Upper lobe of right lung (tissue), 1 donor: ENCODE measurements at regions not wholly inside any gene's neighbourhood (a gene's known extent, or its start where the extent isn't known, plus 50 kb on each side); places are given as distances from the start of the nearest gene placed in this dataset.

Experiments used
- ATAC-seq: fragments of 200-7000 bp; cut with Tn5 transposase; one replicate; pipeline ENCODE4 v1.9.1; 2020; ENCODE audit warnings: mild to moderate bottlenecking, moderate library complexity
- DNase-seq: peaks from one replicate; pipeline ENCODE4 v3.0.0-alpha.2; 2020
- H3K27ac ChIP-seq: fragments of 200-600 bp; one replicate; pipeline ENCODE4 v1.8.0; 2022
- H3K27me3 ChIP-seq: fragments of 200-600 bp; one replicate; pipeline ENCODE4 v1.8.0; 2022; ENCODE audit warnings: mild to moderate bottlenecking
- H3K36me3 ChIP-seq: fragments of 200-600 bp; one replicate; pipeline ENCODE4 v1.8.0; 2022
- H3K4me1 ChIP-seq: fragments of 200-600 bp; one replicate; pipeline ENCODE4 v1.8.0; 2022
- H3K4me3 ChIP-seq: fragments of 200-600 bp; one replicate; pipeline ENCODE4 v1.8.0; 2022; ENCODE audit warnings: mild to moderate bottlenecking
- H3K9me3 ChIP-seq: fragments of 200-600 bp; one replicate; pipeline ENCODE4 v1.8.0; 2022
- CTCF ChIP-seq: fragments of 200-600 bp; IDR thresholded peaks from one replicate; pipeline ENCODE4 v1.8.0; 2022; ENCODE audit warnings: antibody characterized with exemption
- intact Hi-C: fragments of 100-400 bp; cut with DNase I; formaldehyde crosslinking; loops from one replicate; pipeline ENCODE4 v1.11.0; 2022
- donor health status: DM: no; HTN: yes; CAD: no; lungs with severe emphysema.

DNA sequence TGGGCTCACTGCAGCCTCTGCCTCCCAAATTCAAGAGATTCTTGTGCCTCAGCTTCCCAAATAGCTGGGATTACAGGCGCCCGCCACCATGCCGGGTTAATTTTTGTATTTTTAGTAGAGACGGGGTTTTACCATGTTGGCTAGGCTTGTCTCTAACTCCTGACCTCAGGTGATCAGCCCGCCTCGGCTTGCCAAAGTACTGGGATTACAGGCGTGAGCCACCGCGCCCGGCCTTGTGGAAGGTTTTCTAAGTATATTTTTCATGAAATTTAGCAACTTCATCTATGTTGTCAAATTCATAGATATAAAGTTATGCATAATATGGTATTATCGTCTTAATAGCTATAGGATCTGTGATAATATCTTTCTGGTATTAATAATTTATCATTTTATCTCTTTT is 275.6 kb upstream of the GRM7 start:
- H3K4me1 ChIP-seq = no peaks in the 10 kb centered on the region
- no peak overlapping the region for H3K27ac ChIP-seq
- no peak for TF ChIP-seq CTCF
- no peaks in the 10 kb centered on the region for H3K27me3 ChIP-seq
- DNase-seq (no peak), ATAC-seq (no peak)
- intact Hi-C loops = no loop called here
- no peak overlapping the region for H3K4me3 ChIP-seq
- H3K36me3 ChIP-seq = no peaks in the 10 kb centered on the region
- no peaks in the 10 kb centered on the region for H3K9me3 ChIP-seq

- no peaks in the 10 kb centered on the region for H3K36me3 ChIP-seq
- H3K4me1 ChIP-seq = no peaks in the 10 kb centered on the region
- no peak for TF ChIP-seq CTCF
- no peaks in the 10 kb centered on the region for H3K9me3 ChIP-seq
- H3K4me3 ChIP-seq = no peak overlapping the region
- no peak for ATAC-seq
- intact Hi-C loops = no loop called here
- no peak for DNase-seq
- H3K27ac ChIP-seq = no peak overlapping the region
- H3K27me3 ChIP-seq = no peaks in the 10 kb centered on the region
Measured at GRCh38 chr3:6600237-6600636, 260.7 kb upstream of the GRM7 start.

- intact Hi-C loops = no loop called here
- no peak for DNase-seq
- Histone ChIP-seq H3K9me3 (no peaks in the 10 kb centered on the region), H3K27ac (no peak overlapping the region), H3K27me3 (no peaks in the 10 kb centered on the region), H3K4me1 (no peaks in the 10 kb centered on the region), H3K36me3 (no peaks in the 10 kb centered on the region), H3K4me3 (no peak overlapping the region)
- no peak for ATAC-seq
- no peak for TF ChIP-seq CTCF
Measured at GRCh38 chr3:6601374-6601773, 259.5 kb upstream of the GRM7 start.

GRCh38 chr3:6602329-6602728 is 258.6 kb upstream of the GRM7 start:
- no peak overlapping the region for H3K4me3 ChIP-seq
- intact Hi-C loops = no loop called here
- no peaks in the 10 kb centered on the region for H3K27me3 ChIP-seq
- no peak for ATAC-seq
- no peaks in the 10 kb centered on the region for H3K4me1 ChIP-seq
- no peak overlapping the region for H3K27ac ChIP-seq
- DNase-seq = no peak
- no peaks in the 10 kb centered on the region for H3K36me3 ChIP-seq
- no peaks in the 10 kb centered on the region for H3K9me3 ChIP-seq
- TF ChIP-seq CTCF = no peak

- TF ChIP-seq CTCF = no peak
- Histone ChIP-seq H3K27me3 (no peaks in the 10 kb centered on the region), H3K36me3 (no peaks in the 10 kb centered on the region), H3K4me3 (no peak overlapping the region), H3K4me1 (no peaks in the 10 kb centered on the region), H3K9me3 (no peaks in the 10 kb centered on the region), H3K27ac (no peak overlapping the region)
- no peak for ATAC-seq
- intact Hi-C loops = no loop called here
- no peak for DNase-seq
Measured at GRCh38 chr3:6605227-6605626, 255.7 kb upstream of the GRM7 start.

- intact Hi-C loops = no loop called here
- Histone ChIP-seq H3K4me3 (no peak overlapping the region), H3K27me3 (no peaks in the 10 kb centered on the region), H3K27ac (no peak overlapping the region), H3K4me1 (no peaks in the 10 kb centered on the region), H3K36me3 (no peaks in the 10 kb centered on the region), H3K9me3 (no peaks in the 10 kb centered on the region)
- TF ChIP-seq CTCF = no peak
- DNase-seq = no peak
- ATAC-seq = no peak
Measured at GRCh38 chr3:6608843-6609242, 252.1 kb upstream of the GRM7 start.
